RKO (cell line): ENCODE measurements at regions not wholly inside any gene's neighbourhood (a gene's known extent, or its start where the extent isn't known, plus 50 kb on each side); places are given as distances from the start of the nearest gene placed in this dataset.
"Not testable (repeated sequence)": the region's sequence is repeated elsewhere in the genome, so short reads cannot be mapped to it uniquely, and the experiment has no call there.

Source experiments
- DNase-seq: peaks from one replicate; pipeline ENCODE4 v3.0.0-alpha.2; 2016; ENCODE audit warnings: low spot score

DNA sequence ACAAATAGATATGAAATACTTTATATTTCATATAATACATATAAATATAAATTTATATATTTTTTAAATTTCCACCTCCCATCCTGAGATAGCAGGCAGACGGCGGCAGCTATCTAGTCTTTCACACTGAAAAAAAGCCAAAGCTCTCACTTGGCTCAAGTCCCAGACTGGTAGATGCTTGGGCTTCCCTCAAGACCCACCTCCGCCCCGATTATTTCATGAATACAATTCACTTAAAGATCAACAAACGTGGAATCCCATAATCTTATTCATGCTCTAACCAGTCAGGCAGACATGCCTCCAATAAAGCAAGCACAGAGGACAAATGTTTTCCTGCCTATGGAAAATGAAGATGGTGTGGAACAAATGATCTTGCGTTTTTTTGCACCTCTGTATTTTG, 275.9 kb upstream of the NR2F2 start:
- no peak for DNase-seq

DNA sequence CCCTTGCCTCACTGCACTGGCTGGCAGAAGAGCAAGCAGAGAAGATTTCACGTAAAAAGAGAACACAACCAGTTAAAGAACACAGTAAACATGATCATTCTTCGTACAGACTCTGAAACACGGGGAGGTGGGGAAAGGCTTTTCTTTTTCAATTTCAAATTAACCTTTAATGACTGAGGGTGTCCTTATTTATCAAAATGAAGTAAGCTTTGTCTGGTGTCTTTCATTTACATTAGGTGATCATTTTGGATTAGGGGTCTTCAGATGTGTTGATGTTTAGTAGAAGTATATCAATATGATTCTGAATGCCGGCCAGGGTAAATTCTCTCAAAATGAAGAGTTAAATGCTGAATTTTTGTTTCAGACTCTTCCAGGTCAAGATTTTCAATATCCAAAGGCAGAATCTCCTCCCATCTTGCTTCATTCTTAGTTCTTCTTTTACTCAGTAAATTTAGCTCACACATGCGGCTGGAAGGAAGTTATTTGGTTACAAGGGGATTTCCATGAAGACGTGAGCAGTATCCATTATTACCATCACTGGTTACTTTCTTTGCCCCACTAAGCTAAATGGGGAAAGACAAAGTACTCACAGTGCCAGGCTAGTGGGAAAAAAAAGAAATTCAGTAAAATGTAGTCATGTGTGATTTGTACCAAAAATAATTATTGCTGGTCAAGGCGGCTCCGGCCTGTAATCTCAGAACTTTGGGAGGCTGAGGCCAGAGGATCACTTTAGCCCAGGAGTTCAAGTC, 272.2 kb upstream of the NR2F2 start:
- DNase-seq, result no peak

DNA sequence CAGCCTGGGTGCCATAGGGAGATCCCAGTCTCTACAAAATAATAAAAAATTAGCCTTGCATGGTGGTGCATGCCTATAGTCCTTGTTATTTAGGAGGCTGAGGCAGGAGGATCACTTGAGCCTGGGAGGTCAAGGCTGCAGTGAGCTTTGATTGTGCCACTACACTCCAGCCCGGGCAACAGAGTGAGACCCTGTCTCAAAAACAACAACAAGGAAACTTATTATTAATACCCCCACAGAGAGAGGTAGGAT, 271.7 kb upstream of the NR2F2 start:
- DNase-seq, result not testable (repeated sequence)

DNA sequence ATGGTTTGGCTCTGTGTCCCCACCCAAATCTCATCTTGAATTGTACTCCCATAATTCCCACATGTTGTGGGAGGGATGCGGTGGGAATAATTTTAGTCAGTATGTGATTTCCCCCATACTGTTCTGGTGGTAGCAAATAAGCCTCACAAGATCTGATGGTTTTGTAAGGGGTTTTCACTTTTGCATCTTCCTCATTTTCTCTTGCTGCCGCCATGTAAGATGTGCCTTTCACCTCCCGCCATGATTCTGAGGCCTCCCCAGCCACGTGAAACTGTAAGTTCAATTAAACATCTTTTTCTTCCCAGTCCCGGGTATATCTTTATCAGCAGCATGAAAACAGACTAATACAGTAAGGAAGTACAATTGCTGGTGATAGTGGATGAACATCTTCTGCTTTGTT, 269.9 kb upstream of the NR2F2 start:
- DNase-seq, result not testable (repeated sequence)

DNA sequence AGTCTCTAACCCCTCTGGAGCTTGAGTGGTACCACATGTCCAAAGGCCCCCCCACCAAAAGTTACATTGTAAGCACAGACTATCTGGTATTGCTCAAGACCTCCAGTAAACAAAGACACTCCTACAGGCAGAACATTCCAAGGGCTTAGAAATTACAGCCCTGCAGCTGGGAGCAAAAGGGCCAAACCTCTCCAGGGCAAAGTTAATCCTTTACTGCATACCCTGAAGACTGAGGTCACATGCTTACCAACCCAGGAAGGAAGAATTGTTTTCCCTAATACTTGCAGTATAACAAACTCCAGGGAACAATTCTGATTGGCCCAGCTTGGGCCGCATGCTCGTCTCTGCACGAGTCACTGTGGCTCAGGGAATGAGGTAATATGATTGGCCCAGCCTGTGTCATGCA, 266.1 kb upstream of the NR2F2 start:
- DNase-seq, result no peak

DNA sequence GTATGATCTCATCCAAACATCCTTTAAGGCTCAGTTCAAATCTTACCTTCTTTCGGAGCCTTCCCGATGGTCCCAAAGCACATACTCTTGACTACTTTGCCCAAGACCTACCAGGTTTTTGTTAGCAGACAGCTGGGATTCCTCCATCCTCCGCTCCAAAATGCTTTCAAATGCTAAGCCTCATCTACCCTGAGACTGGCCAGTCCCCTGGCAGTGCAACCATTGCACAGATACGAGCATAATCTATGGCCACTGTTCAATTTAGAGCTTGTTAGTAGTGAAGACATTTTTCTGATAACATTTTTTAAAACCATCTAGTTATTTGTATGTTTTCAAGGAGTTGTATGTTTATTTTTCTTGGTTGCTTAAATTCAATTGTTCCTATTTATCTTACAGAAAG, 264.4 kb upstream of the NR2F2 start:
- no peak for DNase-seq

DNA sequence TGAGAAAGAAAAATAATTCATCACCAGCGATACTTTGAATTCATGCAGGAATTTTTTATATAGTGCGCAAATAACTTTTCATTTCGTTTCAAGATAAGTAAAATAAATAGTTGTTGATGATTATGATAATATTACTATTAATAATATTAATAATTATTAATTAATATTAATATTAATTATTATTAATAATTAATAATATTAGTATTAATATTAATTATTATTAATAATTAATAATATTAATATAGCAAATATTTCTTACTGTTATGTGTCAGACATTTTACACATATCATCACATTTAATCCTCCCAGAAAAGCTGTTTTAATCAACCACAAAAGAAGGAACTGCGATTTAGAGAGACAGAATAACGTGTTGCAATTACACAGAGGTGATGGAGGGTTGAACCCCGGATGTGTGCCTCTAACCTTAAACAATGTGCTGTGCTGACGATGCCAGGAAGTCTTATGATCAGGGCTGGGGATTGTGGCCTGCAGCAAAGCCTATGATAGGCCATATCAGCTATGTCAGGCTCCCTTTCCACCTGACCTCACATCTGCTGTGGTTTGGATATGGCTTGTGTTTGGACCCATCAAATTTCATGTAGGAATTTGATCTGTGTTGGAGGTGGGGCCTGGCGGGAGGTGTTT, 263.5 kb upstream of the NR2F2 start:
- DNase-seq, result no peak

DNA sequence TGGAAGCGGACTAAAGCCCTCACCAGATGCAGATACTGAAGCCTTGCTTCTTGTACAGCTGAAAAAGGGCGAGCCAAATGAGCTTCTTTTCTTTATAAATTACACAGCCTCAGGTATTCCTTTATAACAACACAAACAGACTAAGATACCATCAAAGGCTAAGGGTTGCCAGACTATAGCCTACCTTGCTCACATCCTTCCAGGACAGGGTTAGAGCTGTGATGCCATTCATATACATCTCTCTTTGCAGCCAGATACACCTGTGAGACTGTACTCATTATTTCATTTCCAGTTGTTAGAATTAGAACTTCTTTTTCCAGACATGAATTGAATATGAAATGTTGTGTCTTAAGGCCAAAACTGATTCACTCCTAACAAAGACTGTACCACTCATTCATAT, 262.8 kb upstream of the NR2F2 start:
- no peak for DNase-seq

DNA sequence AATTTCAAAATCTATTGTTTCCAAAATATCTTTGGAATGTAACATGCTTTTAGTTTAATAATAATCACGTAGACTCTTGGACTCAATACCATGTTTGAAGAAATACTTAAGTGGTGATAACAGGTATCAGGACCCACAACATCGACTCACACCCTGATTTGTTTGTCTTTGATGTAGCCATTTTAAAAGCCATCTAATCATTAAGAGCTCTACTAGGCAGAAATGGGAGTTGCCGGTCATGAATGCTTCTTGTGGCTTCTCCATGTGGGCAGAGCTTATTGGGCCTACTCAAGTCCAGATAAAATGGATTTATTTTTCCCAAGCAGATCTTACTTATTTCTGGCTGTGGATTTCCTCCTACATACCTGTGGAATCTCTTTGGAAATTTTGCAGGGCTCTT, 261.6 kb upstream of the NR2F2 start:
- no peak for DNase-seq

DNA sequence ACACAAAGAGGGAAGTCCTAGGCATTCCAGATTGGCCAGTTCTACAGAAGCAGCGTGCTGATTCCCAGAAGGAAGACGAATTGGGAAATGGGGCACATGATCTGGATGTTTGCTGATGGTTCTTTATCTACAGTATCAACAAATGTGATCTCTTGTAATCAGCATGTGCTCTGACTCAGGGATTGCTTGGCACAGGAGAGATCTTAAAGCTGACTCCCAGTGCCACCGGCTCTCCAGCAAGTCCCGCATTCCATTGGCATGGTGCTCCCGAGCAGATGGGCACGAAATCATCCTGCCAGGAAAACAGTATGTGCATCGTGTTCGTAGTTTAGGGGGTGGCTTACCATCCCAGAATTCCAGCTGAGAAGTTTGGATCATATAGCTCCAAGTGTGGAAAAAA, 259.9 kb upstream of the NR2F2 start:
- DNase-seq, result no peak

DNA sequence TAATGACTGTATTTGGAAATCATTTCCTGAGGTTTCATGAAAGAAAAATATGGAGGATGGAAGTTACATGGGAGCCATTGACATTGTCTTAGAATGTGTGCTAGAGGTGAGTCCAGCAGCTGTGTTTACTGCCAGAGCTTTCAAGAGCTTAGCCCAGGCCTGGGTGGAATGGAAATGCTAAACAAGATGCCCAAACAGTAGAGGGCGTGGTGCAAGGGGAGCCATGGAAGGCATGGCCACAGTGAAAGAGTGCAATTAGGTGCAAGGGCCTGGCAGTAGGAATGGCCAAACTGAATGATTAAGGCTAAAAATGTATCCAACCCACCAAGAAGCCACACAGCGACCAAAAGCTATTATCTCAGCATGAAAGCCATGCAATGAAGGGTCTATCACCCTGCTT, 257.7 kb upstream of the NR2F2 start:
- no peak for DNase-seq

DNA sequence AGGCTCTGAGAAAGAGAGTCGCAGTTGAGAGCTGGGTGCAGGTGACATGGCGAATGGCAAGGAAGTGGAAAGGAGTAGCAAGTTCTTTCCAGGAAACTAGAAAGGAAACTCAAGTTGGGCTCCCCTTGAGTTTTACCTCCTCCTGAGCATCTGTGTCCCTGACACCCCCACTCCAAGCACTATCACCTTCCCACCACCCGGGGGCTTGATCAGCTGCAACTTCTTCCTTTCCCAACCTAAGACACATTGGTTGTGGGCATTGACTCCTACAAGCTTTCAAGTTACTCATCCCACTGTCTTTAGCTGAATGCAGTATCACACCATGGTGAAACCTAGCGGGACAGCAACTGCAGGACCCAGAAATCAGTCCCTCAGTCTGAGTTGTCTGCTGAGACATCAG, 256.6 kb upstream of the NR2F2 start:
- no peak for DNase-seq

DNA sequence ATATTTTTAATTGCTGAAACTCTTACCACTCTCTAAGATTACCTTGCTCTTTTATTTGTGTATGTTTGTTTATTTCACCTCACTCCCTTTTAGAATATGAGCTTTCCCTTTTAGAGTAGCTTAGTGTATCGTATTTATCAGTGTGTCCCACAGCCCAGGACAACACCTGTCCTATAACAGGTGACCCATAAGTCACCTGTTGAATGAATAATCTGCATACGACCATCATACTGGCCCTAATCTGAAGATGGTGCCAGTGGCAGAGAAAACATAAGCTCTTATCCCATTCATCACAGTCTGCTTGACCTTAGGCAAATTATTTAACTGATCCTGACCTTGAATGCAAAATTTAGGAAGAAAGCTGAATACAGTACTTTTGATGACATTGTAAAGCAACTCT, 254.6 kb upstream of the NR2F2 start:
- DNase-seq, result no peak

DNA sequence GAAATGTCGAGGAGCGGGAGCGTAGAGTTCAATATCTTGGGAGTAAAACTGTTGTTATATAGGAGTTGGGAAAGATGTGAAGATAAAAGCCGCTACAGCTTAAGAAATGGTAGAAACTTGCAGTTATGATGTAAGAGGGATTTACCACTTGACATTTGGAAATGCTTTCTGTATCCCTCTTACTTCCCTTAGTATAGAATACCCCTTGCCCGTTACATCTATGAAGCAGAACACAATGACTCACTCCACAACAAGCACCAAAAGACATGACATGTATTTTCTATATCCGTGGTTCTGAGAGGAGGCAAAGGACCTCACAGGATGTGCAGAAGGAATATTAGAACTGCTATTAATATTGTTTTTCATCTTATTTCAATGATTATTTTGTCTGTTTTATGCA, 254.2 kb upstream of the NR2F2 start:
- no peak for DNase-seq

DNA sequence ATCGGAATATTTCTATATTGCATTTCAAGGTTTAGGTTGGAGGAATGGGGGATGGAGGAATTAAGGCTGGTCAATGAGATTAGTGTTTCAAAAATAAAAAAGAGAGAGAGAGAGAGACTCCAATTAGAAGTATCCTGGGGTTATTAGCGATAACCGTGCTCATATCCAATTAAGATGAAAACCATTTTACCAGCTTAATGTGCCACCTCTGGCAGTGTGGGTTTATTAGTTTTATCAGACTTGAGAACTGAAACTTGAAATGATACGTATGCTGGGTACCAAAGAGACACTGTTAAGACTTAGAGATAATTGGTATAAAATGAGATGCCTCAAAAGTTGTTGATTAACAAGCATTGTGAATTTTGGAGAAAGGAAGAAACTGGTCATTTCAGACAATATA, 251.5 kb upstream of the NR2F2 start:
- DNase-seq, result no peak

DNA sequence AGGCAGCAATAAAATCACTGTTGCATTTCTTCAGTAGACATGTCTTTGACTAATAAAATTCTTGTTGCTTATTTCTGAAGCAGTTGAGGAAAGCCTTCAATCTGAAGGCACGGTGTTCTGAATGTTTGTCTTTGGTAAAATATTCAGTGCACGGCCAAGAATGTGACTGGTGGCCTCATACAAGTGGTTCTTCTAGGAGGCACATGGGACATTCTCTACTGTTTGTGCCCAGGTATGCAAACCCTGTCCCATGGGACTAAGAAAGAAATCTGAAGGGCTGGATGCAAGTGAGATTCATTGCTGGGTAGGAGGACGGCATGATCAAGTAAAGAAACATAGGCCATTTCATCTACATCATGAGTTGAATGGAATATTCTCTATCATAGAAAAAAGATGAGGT, 250.6 kb upstream of the NR2F2 start:
- no peak for DNase-seq

DNA sequence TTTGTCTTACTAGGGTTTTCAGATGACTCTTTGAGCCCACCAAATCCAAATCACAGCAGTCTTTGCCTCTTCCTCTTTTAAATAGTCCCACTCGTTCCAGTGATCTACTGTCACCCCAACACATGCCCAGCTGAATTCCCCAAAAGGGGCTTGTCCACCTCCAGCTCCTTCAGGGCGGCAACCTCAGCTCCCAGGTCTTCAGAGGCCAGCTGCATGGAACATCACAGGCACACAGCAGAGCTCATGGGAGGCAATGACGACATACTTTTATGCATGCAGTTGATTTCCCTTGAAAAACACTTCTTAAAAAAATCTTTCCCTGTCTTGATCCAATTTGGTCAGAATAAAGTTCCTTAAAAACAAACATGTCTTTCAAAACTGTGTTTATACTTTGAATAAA, 244.3 kb upstream of the NR2F2 start:
- DNase-seq, result no peak

DNA sequence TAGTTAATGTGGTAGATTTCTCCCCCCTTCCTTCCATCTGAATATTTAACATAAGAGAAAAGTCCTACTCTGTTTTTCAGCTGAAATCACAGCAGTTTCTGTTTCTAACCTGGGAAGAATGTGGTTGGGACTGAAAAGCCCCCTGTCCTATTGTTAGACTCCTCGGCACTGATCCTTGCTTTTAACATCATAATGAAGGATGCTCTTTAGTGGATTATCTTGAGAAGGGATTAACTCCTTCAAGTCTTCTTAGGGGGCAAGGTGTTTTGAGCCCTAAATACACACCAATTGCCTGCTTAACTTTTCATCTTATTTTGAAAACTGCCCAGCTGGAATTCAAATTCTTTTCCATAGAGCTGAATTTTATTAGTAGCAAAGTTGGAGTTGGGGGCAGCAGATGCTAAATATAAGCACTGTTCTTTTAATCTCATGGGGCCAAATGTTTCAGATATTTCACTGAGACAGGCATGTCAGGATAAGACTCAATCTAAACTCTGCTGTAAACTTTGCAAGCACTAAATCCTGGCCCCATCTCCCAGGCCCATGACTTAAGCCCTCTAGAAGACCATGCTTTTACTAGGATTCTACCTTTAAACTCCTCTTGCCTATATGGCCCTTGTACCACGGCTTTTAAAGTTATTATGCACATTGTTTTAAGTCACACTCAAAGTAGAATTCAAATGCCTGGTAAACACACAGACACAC, 243.2 kb upstream of the NR2F2 start:
- DNase-seq, result no peak

DNA sequence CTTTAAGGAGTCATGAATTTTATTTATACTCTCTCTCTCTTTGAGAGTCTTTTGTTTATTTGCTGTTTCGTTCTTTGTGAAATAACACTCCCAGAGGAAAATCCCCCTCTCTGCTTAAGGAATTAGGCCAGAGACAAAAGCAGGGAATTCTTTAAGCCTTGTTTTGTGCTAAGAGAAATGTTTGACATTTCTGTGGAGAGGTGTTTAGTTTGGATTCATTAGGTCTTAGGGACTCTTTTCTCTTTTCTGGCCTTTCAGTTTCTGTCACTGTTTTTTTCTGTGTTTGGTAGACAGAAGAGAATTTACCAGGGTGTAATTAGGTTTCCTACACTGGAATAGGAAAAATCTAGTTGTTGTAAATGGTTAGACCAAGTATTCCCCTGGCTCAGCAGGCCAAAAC, 241.8 kb upstream of the NR2F2 start:
- no peak for DNase-seq

DNA sequence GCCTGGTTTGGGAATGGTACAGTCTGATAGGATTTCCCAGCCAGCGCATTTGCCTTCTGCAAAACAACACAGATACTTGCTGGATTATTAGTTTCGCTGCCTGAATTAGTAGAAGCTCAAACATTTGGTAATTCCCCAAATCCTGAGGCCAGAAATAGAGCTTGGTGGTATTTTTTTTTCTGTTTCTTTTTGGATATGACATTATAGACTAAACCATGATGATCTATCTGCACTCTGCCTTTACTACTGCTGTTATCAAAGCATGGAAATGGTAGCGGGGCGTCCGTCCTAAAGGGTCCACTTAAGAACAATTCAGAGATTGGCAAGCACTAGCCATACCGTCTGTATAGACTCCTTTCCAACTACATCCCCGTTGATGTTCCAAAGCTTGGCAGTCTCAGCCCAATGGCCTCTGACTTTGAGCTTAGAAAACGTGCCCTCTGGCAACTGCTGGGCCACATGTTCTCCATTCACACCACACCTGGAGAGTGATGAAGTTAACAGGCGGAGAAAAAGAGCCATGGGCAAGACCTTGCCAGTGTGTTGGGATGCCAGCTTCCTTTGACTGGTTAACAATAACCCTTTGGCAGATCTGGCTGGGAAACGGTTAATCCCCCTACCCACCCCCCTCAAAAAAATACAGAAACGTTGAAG, 241.0 kb upstream of the NR2F2 start:
- DNase-seq, result no peak

DNA sequence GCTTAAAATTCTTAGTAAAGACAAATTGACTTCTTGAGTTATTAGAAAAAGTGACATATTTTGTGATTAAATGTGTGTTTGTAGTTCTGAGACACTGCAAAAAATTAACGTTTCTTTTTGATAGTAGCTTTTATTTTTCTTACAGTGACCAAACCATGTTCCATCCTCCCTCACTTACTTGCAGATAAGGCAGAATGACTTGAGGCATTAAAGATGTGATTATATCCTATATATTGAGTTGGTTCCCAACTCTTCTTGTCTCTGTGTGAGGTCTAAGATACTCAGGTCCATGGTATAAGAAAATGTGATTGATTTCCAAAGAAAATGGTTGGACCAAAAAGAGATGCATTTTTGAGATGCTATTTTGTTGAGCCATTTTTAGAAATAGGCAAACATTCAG, 238.3 kb upstream of the NR2F2 start:
- DNase-seq, result no peak

DNA sequence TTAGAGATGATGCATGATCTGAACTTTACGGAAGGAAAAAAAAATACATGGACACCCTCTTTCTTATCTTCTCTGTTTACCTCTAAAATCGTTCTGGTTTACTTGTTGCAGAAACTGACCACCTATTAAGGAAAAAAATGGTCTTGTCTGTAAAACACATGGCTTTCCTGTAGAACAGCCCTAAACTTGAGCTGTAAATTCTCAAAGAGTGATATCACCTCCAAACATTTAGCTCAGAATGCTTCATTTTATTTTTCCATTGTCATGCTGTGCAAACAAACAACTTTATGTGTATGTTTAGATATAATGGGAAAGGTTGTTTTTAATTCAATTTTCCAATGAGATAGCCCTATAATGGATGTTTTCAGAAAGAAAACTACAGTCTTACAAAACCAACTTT, 237.4 kb upstream of the NR2F2 start:
- DNase-seq, result no peak

DNA sequence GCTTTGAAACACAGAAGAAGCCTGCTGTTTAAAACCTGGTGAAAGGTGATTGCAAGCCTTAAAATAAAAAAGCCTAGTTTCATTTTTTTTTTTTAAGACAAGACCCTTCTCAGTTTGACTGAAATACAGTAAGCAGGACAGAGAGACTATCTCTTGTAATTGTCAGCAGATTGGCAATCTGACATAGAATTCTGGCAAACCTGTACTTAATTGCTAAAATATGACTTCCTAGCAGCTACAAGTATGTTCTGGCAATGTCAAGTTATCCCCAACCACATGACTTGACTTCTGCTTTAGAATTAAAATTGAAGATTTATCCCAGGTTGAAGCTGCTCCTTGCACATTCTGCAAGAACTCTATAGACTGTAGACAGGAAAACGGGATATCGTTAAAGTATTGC, 232.8 kb upstream of the NR2F2 start:
- DNase-seq, result no peak
